ENCODE measurements at regions not wholly inside any gene's neighbourhood (a gene's known extent, or its start where the extent isn't known, plus 50 kb on each side); places are given as distances from the start of the nearest gene placed in this dataset.
"Not testable (repeated sequence)": the region's sequence is repeated elsewhere in the genome, so short reads cannot be mapped to it uniquely, and the experiment has no call there.

- DNase-seq, result no peak
These were observed 318.0 kb downstream of the RFPL4B start for GRCh38 chr6:112665114-112665513.

- DNase-seq, result no peak
These were observed 318.7 kb downstream of the RFPL4B start for GRCh38 chr6:112665815-112666214.

GRCh38 chr6:112667427-112667826, 320.3 kb downstream of the RFPL4B start:
- no peak for DNase-seq

GRCh38 chr6:112680091-112680490, 333.0 kb downstream of the RFPL4B start:
- DNase-seq, result no peak

- DNase-seq, result no peak
These were observed 334.9 kb downstream of the RFPL4B start for GRCh38 chr6:112682071-112682470.

GRCh38 chr6:112683106-112683505, 336.0 kb downstream of the RFPL4B start:
- DNase-seq, result no peak

GRCh38 chr6:112683926-112684325, 336.8 kb downstream of the RFPL4B start:
- DNase-seq, result no peak

GRCh38 chr6:112685521-112686220, 338.5 kb downstream of the RFPL4B start:
- not testable (repeated sequence) for DNase-seq

GRCh38 chr6:112688487-112689165, 341.5 kb downstream of the RFPL4B start:
- DNase-seq, result not testable (repeated sequence)

GRCh38 chr6:112689183-112689858, 342.2 kb downstream of the RFPL4B start:
- DNase-seq, result not testable (repeated sequence)

GRCh38 chr6:112690497-112691202, 343.5 kb downstream of the RFPL4B start:
- no peak for DNase-seq

- DNase-seq, result no peak
These were observed 344.2 kb downstream of the RFPL4B start for GRCh38 chr6:112691289-112691688.

GRCh38 chr6:112695001-112695400, 347.9 kb downstream of the RFPL4B start:
- no peak for DNase-seq

GRCh38 chr6:112697265-112697664, 350.1 kb downstream of the RFPL4B start:
- no peak for DNase-seq

GRCh38 chr6:112701201-112701600, 354.1 kb downstream of the RFPL4B start:
- no peak for DNase-seq

- DNase-seq, result no peak
These were observed 363.6 kb downstream of the RFPL4B start for GRCh38 chr6:112710710-112711109.

GRCh38 chr6:112713402-112713801, 366.3 kb downstream of the RFPL4B start:
- DNase-seq, result no peak

GRCh38 chr6:112717401-112717800, 370.3 kb downstream of the RFPL4B start:
- no peak for DNase-seq

- no peak for DNase-seq
These were observed 370.7 kb downstream of the RFPL4B start for GRCh38 chr6:112717856-112718255.

- no peak for DNase-seq
These were observed 378.5 kb downstream of the RFPL4B start for GRCh38 chr6:112725541-112726085.

- no peak for DNase-seq
These were observed 388.0 kb downstream of the RFPL4B start for GRCh38 chr6:112735129-112735528.

- DNase-seq, result no peak
These were observed 392.6 kb downstream of the RFPL4B start for GRCh38 chr6:112739766-112740165.

- DNase-seq, result no peak
These were observed 396.2 kb downstream of the RFPL4B start for GRCh38 chr6:112743323-112743722.

Measured in CD4-positive, alpha-beta T cell treated with Interleukin-10 for 1 hour (primary cell).